ENCODE measurements at regions not wholly inside any gene's neighbourhood (a gene's known extent, or its start where the extent isn't known, plus 50 kb on each side); places are given as distances from the start of the nearest gene placed in this dataset.

GRCh38 chr3:36215241-36215640, 165.1 kb upstream of the STAC start:
- ATAC-seq: no peak

GRCh38 chr3:36219398-36219797, 160.9 kb upstream of the STAC start:
- peak; percentile 95 for ATAC-seq
- TF ChIP-seq ZNF70 (CRISPR knock-in tag; IDR thresholded peaks at IDR 0.05) (peak; percentile 78), BACH2 (CRISPR knock-in tag; IDR thresholded peaks at IDR 0.05; ENCODE audit: borderline replicate concordance) (no peak), ISL1 (CRISPR knock-in tag; IDR thresholded peaks at IDR 0.05) (peak; percentile 63)

More at GRCh38 chr3:36215241-36215640, 165.1 kb upstream of the STAC start:
- TF ChIP-seq ZFP30 (CRISPR knock-in tag; IDR thresholded peaks at IDR 0.05): no peak

GRCh38 chr3:36220173-36220572, 160.1 kb upstream of the STAC start:
- no peak for ATAC-seq

GRCh38 chr3:36221975-36222374, 158.3 kb upstream of the STAC start:
- ATAC-seq: no peak
- no peak for TF ChIP-seq ISL1 (CRISPR knock-in tag; IDR thresholded peaks at IDR 0.05)
- no peak for TF ChIP-seq POU6F1 (CRISPR knock-in tag; IDR thresholded peaks at IDR 0.05; ENCODE audit: borderline replicate concordance, low read depth)
- no peak for TF ChIP-seq CREB5 (CRISPR knock-in tag; IDR thresholded peaks at IDR 0.05; ENCODE audit: low read depth)
- no peak for TF ChIP-seq PATZ1 (CRISPR knock-in tag; IDR thresholded peaks at IDR 0.05; ENCODE audit: borderline replicate concordance)
- TF ChIP-seq ESRRG (CRISPR knock-in tag; IDR thresholded peaks at IDR 0.05): no peak
- no peak for TF ChIP-seq GLIS3 (CRISPR knock-in tag; IDR thresholded peaks at IDR 0.05)
- TF ChIP-seq ZFP3 (CRISPR knock-in tag; IDR thresholded peaks at IDR 0.05): no peak
- TF ChIP-seq RARB (CRISPR knock-in tag; IDR thresholded peaks at IDR 0.05): no peak
- no peak for TF ChIP-seq TSHZ2 (CRISPR knock-in tag; IDR thresholded peaks at IDR 0.05)
- TF ChIP-seq TCF4 (CRISPR knock-in tag; IDR thresholded peaks at IDR 0.05; ENCODE audit: borderline replicate concordance): no peak
- no peak for TF ChIP-seq ZFP30 (CRISPR knock-in tag; IDR thresholded peaks at IDR 0.05)
- no peak for TF ChIP-seq OSR1 (CRISPR knock-in tag; IDR thresholded peaks at IDR 0.05)
- TF ChIP-seq ZNF565 (CRISPR knock-in tag; conservative IDR thresholded peaks at IDR 0.05; ENCODE audit: low read depth): no peak
- no peak for TF ChIP-seq ZNF8 (CRISPR knock-in tag; IDR thresholded peaks at IDR 0.05)
- TF ChIP-seq TOX (CRISPR knock-in tag; IDR thresholded peaks at IDR 0.05; ENCODE audit: borderline replicate concordance): no peak
- no peak for TF ChIP-seq PPARA (CRISPR knock-in tag; IDR thresholded peaks at IDR 0.05; ENCODE audit: borderline replicate concordance)
- TF ChIP-seq BACH2 (CRISPR knock-in tag; IDR thresholded peaks at IDR 0.05; ENCODE audit: borderline replicate concordance): no peak
- no peak for TF ChIP-seq ARNTL (CRISPR knock-in tag; IDR thresholded peaks at IDR 0.05; ENCODE audit: borderline replicate concordance, low read depth)

More at GRCh38 chr3:36220173-36220572, 160.1 kb upstream of the STAC start:
- TF ChIP-seq RARB (CRISPR knock-in tag; IDR thresholded peaks at IDR 0.05) (no peak), GLIS3 (CRISPR knock-in tag; IDR thresholded peaks at IDR 0.05) (no peak), CREB5 (CRISPR knock-in tag; IDR thresholded peaks at IDR 0.05; ENCODE audit: low read depth) (no peak), ESRRG (CRISPR knock-in tag; IDR thresholded peaks at IDR 0.05) (no peak), OSR1 (CRISPR knock-in tag; IDR thresholded peaks at IDR 0.05) (no peak)
